HG03039 (cell line): ENCODE measurements at regions not wholly inside any gene's neighbourhood (a gene's known extent, or its start where the extent isn't known, plus 50 kb on each side); places are given as distances from the start of the nearest gene placed in this dataset.

Experiments used
- ATAC-seq: cut with Tn5 transposase; IDR thresholded peaks from one replicate; pipeline ENCODE4 v1.9.1; 2021; ENCODE audit warnings: mild to moderate bottlenecking, moderate library complexity; ENCODE audit not compliant: unreplicated experiment

- no peak for ATAC-seq
Measured at GRCh38 chr18:4653418-4653817, 198.3 kb upstream of the DLGAP1 start.

DNA sequence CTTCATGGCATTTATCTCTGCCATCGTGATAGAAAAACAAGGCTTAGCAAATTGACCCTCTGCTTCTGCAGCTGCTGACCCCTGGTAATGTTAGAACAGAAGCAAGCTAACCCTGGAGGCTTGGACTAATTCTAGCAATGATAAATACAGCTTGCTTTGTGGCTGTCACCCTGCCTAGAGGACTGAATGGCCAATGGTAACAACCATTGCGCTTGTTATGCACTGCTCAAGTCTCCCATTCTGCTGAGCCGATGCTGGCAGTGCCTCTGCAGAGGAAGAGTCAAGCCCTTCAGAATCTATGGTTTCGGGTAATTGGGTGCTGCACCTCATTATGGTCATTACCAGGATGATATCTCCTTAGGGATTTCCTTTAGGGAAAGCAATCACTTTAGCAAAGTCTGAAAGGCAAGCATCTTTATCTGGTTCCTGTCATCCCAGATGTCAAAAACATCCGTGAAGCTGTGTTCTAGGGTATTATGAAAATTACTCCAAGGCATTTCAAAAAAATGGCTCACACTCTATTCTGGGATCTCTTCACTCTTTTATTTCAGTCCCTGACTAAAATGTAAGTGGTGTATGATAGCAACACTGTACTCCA is 186.8 kb upstream of the DLGAP1 start:
- ATAC-seq = no peak

DNA sequence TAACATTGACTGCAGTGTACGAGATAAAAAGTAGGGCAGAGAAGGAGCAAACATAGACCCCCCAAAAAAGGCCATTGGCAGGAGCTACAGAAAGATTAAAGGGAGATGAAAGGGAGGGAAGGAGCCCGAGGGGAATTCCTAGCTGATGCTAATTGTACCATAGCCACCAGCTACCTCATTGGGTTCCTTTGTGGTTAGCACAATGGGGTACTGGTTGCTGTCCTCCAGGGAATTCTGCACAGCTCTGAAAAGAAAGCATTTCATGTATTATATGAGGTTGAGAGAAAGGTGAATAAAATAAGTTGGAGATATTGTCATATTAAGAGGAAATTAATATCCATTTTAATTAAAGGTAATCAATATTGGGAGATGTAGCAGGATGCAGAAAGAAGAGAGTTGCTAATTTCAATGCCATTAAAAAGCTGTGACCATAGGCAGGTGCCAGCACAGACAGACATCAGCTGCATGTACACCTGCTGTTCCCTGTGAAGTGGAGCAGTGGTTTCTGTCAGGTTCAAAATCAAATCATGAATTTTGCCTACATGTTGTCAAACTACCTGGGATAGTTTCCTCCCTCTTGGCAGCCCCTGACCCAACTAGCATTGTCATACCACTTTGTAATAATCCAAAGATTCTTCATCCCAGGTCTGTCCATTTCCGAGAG is 185.4 kb upstream of the DLGAP1 start:
- no peak for ATAC-seq

DNA sequence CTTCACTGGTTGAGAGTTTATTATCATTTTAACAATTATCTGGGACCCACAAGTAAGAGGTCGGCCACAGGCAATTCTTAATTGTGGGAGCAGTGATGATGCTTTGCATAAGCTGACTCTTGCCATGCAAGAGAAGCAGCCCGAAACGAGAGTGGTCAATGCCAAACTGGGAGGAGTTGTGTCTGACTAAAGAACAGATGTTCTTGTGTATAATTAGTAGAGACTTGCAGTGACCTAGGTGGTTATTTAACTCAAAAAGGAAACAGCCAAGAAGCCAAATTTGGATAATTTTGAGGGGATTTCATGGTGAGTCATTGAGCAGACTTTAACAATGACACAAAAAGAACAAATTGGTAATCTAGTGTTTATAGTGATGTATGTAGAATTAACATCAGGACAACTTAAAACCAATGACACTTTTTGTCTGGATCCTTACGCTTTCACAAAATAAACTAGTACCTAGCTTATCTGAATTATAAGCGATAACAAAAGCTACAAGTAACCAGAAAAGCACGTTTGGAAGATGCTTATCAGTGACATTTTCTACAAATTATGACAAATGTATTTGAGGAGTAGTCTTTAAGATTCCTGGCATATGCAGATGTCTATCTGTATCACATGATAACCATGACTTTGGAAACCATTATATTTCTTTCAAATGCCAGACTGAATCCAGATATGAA is 184.7 kb upstream of the DLGAP1 start:
- ATAC-seq = peak; percentile 80

DNA sequence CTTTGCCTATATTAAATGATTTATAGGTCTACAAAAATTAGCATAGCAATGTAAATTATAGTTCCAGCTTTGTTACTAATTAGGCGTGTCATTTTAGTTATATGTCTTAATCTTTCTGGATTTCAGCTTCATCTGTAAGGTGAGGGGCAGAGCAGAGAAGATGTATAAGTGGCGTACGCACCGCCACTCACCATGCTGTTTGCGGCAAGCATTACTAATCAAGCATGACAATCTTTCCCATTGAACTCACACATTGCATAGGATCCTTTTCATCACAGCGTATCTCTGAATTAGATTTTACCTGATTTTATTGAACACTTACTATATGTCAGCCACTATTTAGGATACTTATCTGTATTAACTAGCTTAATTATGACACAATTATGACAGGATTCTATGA is 183.6 kb upstream of the DLGAP1 start:
- ATAC-seq = no peak

- ATAC-seq = no peak
Measured at GRCh38 chr18:4637876-4638275, 182.8 kb upstream of the DLGAP1 start.

GRCh38 chr18:4636967-4637366 is 181.9 kb upstream of the DLGAP1 start:
- no peak for ATAC-seq

GRCh38 chr18:4631239-4631638 is 176.1 kb upstream of the DLGAP1 start:
- no peak for ATAC-seq

DNA sequence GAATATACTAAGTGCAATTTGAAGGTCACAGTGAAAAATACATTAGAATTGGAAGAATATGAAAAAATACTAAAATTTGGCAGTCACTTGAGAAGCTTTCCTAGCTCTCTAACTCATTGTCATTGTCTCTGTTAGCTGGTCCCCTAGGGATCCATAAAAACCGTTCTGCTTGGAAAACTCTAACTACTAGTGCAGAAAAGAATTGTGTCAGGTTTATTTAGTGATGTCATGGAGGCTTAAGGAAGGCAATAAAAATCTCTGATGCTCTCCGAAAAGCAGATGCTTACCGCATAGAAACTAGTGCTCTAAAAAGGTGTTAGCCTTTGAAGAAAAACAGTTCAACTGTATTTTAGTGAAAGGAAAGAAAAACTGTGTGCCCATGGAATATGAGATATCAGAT is 150.1 kb upstream of the DLGAP1 start:
- no peak for ATAC-seq

GRCh38 chr18:4603955-4604354 is 148.8 kb upstream of the DLGAP1 start:
- no peak for ATAC-seq

DNA sequence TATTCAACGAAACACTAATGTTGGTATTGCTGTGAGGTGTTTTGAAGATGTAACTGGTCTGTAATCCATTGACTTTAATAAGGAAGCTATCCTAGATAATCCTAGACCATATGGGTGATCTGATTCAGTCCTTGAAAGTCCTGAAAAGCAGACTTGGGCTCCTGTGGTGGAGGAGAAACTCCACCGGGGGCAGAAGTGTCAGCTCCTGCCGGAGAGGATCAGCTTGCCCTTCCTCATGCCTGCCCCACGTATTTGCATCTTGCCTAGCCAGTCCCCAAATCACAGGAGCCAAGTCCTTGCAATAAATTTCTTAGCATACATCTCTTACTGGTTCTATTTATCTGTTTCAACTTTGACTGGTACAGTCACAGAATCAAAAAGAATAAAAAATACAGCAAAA is 144.2 kb upstream of the DLGAP1 start:
- ATAC-seq = no peak

- ATAC-seq = no peak
Measured at GRCh38 chr18:4597301-4597700, 142.2 kb upstream of the DLGAP1 start.

GRCh38 chr18:4593895-4594294 is 138.8 kb upstream of the DLGAP1 start:
- ATAC-seq = no peak

- ATAC-seq = no peak
Measured at GRCh38 chr18:4593459-4593858, 138.4 kb upstream of the DLGAP1 start.

- no peak for ATAC-seq
Measured at GRCh38 chr18:4589056-4589800, 134.1 kb upstream of the DLGAP1 start.

GRCh38 chr18:4587204-4587603 is 132.1 kb upstream of the DLGAP1 start:
- no peak for ATAC-seq

- no peak for ATAC-seq
Measured at GRCh38 chr18:4586731-4587130, 131.6 kb upstream of the DLGAP1 start.

DNA sequence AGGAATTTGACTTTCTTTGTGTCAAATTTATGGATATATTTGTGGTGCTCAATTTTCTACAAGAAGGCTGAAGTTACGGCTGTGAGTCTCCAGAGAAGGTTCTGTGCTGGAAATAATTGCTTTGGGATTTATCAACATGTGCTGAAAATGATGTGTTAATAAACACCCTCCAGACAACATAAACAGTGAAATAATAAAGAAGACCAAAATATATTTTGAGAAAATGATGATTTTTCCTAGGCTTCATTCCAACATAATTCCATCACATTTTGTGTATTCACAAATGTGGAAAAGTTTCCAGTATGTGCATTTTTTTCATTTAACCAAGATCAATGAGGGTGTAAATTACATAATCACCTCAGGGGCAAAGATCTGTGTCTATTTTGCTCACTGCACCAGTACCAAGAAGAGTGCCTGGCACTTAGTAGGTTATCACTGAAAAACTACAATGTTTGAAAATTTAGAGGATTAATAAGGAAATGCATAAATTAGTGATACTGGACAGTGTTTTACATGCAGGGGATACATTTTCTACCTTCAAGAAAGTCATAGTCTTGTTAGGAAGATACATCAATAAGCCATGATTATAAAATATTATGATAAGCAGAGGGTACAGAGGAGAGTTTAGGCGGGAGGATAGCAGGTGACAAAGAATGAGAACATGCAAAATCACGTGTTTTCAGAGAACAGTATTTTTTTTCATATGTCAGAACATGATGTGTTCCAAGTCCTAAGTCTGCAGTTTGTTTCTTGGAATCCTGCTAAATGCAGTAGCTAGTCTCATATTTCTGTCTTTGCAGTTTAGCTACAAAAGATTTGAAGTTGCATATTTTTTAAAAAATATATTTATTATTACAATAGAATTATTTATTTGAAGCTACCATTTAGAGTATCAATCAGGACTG is 127.6 kb upstream of the DLGAP1 start:
- no peak for ATAC-seq

- no peak for ATAC-seq
Measured at GRCh38 chr18:4581966-4582365, 126.9 kb upstream of the DLGAP1 start.

- no peak for ATAC-seq
Measured at GRCh38 chr18:4578449-4578848, 123.3 kb upstream of the DLGAP1 start.

- ATAC-seq = no peak
Measured at GRCh38 chr18:4573735-4574134, 118.6 kb upstream of the DLGAP1 start.
